GM18505 (cell line): ENCODE measurements at regions not wholly inside any gene's neighbourhood (a gene's known extent, or its start where the extent isn't known, plus 50 kb on each side); places are given as distances from the start of the nearest gene placed in this dataset.

Experiments
- ATAC-seq: cut with Tn5 transposase; IDR thresholded peaks from one replicate; pipeline ENCODE4 v1.9.1; 2021; ENCODE audit not compliant: unreplicated experiment
- POLR2A ChIP-seq: IDR thresholded peaks from 4 replicates; pipeline ENCODE4 v1.6.1; 2011; ENCODE audit warnings: borderline replicate concordance; ENCODE audit not compliant: insufficient read depth, insufficient read length; ENCODE audit errors: extremely low read depth

DNA sequence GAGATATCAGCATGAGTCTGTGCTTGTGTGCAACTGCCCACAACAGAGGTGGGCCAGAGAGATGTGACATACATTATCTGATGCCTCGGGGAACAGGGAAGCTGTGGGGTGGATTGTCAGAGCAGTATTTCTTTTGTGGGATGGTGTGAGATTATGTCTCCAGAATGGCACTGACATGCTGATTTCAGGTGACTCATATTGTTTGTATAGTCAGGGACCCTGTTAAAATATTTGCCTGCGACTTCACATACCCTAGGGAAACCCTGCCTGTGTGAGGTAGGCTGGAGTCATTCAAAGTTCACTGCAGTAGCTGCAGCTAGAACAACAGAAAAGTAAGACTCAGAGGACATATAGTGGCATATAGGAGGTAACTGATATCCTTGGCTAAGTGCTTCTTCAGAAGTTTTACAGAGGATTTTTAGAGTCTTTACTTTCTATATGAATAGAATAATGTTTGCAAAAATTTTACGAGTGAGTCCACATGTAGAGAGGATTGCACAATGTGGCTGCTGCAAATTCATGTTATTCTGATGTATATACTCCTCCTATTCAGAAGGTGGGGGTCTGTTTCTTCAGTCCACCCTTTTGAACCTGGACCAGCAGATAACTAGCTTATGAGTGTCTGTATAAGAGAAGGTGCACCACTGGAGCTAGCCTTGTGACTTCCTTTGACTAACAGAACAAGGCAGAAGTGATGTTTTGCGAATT, 89.3 kb downstream of the MACIR start:
- no peak for ATAC-seq

DNA sequence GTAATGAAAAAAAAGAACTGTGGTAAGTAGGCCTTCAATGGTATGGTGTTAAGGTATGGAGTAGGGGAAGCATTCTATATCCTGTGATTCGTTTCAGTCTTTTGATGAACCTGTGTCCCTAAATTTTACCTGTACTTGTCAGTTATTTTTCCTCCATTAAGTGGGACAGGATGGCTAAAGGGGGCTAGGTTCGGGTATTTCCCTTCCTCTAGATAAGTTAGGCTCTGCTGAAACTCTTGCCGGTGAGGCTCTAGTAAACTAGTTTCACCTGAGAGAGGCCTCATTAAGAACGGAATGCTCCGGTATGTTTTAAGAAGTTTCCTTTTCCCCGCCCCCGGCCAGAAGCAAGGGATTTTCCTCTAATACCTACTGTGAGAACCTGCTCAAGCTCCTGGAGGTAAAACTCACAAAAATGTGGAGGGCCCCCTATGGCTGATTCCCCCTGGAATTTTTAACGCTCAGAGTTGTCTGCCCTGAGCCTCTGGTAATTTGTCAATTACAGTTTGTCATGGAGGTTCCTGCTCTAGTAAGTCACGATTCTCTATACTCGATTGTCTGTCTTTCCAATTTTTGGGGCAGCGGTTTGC, 87.7 kb downstream of the MACIR start:
- TF ChIP-seq POLR2A = no peak

More for the DNA sequence above, 89.3 kb downstream of the MACIR start:
- TF ChIP-seq POLR2A = no peak

DNA sequence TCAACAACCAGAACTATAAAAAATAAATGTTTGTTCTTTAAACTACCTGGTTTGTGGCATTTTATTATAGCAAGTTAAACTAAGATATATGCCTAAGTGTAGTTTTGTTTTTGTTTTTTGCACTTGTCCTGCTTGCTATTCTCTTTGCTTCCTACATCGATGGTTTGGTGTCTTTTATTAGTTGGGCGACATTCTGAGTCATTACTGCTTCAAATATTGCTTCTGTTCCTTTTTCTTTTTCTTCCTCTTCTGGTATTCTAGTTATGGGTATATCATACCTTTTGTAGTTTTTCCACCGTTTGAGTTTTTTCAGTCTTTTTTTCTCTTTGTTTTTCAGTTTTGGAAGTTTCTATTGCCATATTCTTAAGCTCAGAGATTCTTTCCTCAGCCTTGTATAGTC, 86.9 kb downstream of the MACIR start:
- TF ChIP-seq POLR2A = no peak

More for the DNA sequence above, 87.7 kb downstream of the MACIR start:
- no peak for ATAC-seq

DNA sequence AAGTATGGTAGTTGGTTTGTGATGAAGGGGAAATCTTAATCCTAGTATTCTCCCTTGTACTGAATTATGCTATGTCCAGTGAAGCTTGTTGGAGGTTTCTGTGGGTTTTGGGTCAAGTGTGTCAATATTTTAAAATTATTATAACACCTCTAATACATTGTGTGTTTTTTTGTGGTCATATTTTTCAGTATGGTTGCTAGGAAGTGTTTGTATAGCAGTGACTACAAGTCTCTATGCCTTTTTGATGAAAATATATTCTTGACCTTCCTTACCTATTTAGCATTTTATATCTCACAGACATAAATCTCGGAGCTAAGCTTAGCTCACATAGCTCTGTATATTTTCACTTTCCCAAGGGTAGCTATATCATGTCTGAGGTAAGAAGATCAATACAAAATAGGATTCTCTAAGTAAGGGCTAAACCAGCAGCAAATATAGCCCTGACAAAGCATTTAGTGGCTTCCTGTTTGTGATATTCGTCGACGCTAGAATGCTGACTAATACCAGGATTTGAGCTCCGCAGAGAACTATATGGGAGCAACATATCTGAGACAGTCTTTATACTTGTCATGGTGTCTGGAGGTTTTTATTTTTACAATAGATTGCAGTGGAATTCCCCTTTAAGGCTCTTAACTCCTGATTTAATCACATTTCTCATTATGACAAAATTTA, 82.3 kb downstream of the MACIR start:
- peak; percentile 100 for ATAC-seq

More for the DNA sequence above, 86.9 kb downstream of the MACIR start:
- no peak for ATAC-seq

DNA sequence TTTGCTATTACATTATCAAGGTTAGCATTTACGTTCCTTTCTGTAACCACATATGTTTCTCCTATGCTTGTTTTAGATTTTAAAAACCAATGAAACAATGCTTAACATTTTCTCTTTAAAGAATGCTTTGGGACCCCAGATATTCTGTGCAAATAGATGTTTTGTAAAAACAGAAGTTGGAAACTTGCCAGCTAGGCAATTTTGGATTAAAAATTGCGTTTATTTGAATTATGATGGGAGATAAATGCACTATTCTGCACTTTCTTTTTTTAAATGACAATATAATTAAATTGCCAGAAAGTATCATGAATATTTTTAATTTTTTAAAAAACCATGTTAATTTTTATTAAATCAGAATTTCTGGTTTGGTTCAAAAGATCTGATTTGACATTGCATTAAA, 81.6 kb downstream of the MACIR start:
- TF ChIP-seq POLR2A = no peak
- no peak for ATAC-seq

More for the DNA sequence above, 82.3 kb downstream of the MACIR start:
- no peak for TF ChIP-seq POLR2A

DNA sequence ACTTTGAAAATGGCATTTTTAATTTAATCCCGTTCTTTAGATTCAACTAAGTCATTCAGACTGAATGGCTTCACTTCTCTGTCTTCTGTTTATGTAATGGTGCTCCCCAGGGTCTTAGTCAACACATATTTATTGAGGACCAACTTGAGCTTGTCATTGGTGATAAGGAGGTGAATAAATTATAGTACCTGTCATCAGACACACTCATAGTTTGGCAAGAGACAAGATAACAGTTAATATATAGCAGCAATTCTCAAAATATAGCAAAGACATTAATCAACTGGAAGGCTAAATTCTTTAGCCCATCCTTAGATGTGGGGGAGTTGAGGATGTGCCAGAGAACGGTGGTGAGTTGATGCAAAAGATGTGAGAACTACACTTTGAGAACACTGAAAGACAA, 78.4 kb downstream of the MACIR start:
- no peak for ATAC-seq
- TF ChIP-seq POLR2A = no peak

DNA sequence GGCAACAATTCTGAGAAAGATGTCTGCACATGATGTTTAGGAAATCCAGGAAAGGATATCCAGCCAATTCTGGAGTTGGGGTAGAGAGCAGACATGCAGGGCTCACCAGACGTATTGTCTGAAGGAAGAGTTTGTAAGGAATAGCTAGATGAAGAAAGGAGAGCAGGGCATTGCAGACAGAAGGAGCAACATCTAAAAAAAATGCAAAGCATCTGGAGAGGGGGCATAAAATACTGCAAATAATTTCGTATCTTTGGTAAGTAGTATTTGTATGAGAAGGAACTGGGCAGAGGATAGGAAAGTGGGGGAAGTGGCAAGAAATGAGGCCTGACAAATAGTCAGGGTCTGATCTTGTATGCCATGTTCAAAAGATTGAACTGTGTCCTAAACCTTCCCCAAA, 74.8 kb downstream of the MACIR start:
- TF ChIP-seq POLR2A = no peak
- ATAC-seq = no peak

DNA sequence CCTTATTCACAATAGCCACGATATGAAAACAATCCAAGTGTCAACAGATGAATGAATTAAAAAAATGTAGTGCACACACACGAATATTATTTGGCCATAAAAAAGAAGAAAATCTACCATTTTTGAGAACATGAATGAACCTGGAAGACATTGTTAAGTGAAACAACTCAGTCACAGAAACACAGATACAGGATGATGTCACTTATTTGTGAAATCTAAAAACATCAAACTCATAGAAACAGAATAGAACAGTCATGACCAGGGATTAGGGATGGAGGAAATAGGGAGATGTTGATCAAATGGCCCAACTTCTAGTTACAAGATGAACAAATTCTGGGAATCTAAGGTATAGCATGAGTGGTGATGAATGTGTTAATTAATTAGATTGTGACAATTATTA, 72.3 kb downstream of the MACIR start:
- TF ChIP-seq POLR2A = no peak
- no peak for ATAC-seq
